ENCODE measurements at regions not wholly inside any gene's neighbourhood (a gene's known extent, or its start where the extent isn't known, plus 50 kb on each side); places are given as distances from the start of the nearest gene placed in this dataset.
"Not testable (repeated sequence)": the region's sequence is repeated elsewhere in the genome, so short reads cannot be mapped to it uniquely, and the experiment has no call there.

- TF ChIP-seq CTCF (IDR thresholded peaks at IDR 0.05; ENCODE audit: insufficient read depth, low read depth, low read length, missing control alignments), result no peak
Observed at GRCh38 chr4:104643805-104644204, 149.1 kb upstream of the CXXC4 start.

DNA sequence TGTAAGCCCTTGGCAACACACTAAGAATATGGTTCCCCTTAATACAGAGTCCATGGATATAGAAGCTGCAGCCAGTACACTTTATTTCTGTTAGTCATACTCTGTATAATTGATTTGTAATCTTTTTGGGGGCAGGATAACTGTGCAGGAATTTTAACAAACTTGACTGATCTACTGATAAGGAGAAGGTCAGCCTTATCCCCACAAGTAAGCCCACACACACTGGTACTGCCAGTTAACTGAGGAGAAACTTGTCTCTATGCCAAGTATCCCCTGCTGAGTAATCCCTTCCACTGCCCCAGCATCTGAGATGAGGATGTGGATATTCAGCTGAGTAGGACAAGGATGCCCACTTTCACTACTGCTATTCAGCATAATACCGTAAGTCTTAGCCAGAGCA lies 154.9 kb upstream of the CXXC4 start:
- TF ChIP-seq CTCF (IDR thresholded peaks at IDR 0.05; ENCODE audit: insufficient read depth, low read depth, low read length, missing control alignments), result no peak
- DNase-seq (ENCODE audit: low read depth), result no peak

More at GRCh38 chr4:104643805-104644204, 149.1 kb upstream of the CXXC4 start:
- DNase-seq (ENCODE audit: low read depth), result no peak
- H3K4me3 ChIP-seq (ENCODE audit: low read depth, low read length), result no peak overlapping the region

DNA sequence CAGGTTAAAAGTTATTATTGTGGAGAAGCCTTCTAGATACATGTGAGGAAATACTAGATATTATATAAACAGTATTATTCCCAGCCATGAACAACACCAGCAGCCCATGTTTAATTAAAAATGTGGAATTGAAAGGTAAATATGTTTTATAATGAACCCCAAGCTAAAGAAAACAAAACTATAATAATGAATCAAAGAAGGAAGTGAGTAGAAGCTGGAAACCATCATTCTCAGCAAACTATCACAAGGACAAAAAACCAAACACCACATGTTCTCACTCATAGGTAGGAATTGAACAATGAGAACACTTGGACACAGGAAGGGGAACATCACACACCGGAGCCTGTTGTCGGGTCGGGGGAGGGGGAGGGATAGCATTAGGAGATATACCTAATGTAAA lies 167.6 kb upstream of the CXXC4 start:
- DNase-seq (ENCODE audit: low read depth); H3K4me3 ChIP-seq (ENCODE audit: low read depth, low read length): not testable (repeated sequence)

More for the DNA sequence above, 154.9 kb upstream of the CXXC4 start:
- H3K4me3 ChIP-seq (ENCODE audit: low read depth, low read length), result no peak overlapping the region

DNA sequence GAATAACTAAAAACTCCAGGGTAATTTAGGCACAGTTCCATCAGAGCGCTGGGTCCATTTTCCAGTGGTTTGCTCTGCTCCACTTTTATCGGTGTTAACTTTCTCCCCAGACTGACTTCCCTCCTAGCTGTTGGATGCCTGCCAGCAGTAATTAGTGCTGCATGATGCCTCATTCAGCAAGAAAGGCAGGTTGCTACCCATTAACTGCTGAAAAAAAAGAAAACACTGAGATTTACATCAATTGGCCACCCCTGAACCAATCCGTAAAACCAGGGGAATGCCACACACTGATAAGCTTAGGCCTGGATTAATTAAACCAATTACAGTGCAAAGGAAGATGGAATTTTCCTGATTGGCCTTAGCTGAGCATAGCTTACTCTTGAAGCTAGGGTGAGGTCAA lies 182.4 kb upstream of the CXXC4 start:
- no peak for TF ChIP-seq CTCF (IDR thresholded peaks at IDR 0.05; ENCODE audit: insufficient read depth, low read depth, low read length, missing control alignments)
- DNase-seq (ENCODE audit: low read depth), result no peak
- no peak overlapping the region for H3K4me3 ChIP-seq (ENCODE audit: low read depth, low read length)

DNA sequence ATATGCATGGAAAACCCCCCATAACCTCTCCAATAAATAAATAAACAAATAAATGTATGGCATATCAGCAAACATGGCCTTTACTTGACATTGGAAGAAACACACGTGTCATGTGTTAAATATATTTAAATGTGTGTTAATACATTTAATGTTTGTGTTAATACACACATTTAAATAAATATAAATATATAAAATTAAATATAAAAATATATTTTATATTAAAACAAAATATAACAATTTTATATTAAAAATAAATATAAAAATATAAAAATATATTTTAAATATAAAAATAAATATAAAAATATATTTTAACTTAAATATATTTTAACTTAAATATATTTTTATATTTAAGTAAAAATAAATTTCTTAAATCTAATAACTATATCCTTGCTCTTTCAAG lies 187.6 kb upstream of the CXXC4 start:
- H3K4me3 ChIP-seq (ENCODE audit: low read depth, low read length), result no peak overlapping the region
- DNase-seq (ENCODE audit: low read depth), result no peak
- TF ChIP-seq CTCF (IDR thresholded peaks at IDR 0.05; ENCODE audit: insufficient read depth, low read depth, low read length, missing control alignments), result no peak

DNA sequence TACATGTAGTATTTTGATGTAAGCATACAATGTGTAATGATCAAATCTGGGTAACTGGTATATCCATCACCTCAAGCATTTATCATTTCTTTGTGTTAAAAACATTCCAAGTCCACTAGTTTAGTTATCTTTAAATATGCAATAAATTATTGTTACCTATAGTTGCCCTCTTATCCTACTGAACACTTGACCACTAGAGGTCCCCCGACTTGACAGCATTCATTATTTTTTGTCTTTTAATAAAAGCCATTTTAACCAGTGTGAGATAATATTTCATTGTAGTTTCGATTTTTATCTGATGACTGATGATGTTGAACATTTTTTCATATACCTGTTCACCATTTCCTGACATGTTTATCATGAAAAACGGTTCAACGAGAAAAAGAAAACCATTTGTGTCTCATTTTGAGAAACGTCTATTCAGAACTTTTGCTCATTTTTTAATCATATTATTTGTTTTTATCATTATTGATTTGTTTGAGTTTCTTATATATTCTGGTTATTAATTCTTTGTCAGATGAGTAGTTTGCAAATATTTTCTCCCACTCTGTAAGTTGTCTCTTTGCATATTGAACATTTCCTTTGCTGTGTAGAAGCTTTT lies 199.0 kb upstream of the CXXC4 start:
- H3K4me3 ChIP-seq (ENCODE audit: low read depth, low read length), result no peak overlapping the region
- peak; percentile 30 for DNase-seq (ENCODE audit: low read depth)
- TF ChIP-seq CTCF (IDR thresholded peaks at IDR 0.05; ENCODE audit: insufficient read depth, low read depth, low read length, missing control alignments), result peak; percentile 16

GRCh38 chr4:104716584-104716983 lies 221.9 kb upstream of the CXXC4 start:
- H3K4me3 ChIP-seq (ENCODE audit: low read depth, low read length), result no peak overlapping the region
- DNase-seq (ENCODE audit: low read depth), result no peak
- TF ChIP-seq CTCF (IDR thresholded peaks at IDR 0.05; ENCODE audit: insufficient read depth, low read depth, low read length, missing control alignments), result no peak

Measured in GM12865 (cell line).